H9 (cell line): ENCODE measurements at regions not wholly inside any gene's neighbourhood (a gene's known extent, or its start where the extent isn't known, plus 50 kb on each side); places are given as distances from the start of the nearest gene placed in this dataset.

Source experiments
- DNase-seq: peaks from one replicate; pipeline ENCODE4 v3.0.0-alpha.2; 2017
- H2AFZ ChIP-seq: one replicate; pipeline ENCODE4 v1.6.1; 2013; ENCODE audit warnings: mild to moderate bottlenecking, low read length, control low read depth, moderate library complexity
- H2AK5ac ChIP-seq: 2 replicates; pipeline ENCODE4 v1.6.1; 2013; ENCODE audit warnings: low read length, control low read depth, mixed read lengths; ENCODE audit not compliant: insufficient read length
- H2BK120ac ChIP-seq: one replicate; pipeline ENCODE4 v1.6.1; 2013; ENCODE audit warnings: low read depth, mild to moderate bottlenecking, low read length, control low read depth, inconsistent platforms; ENCODE audit not compliant: poor library complexity, severe bottlenecking
- H2BK12ac ChIP-seq: 2 replicates; pipeline ENCODE4 v1.6.1; 2013; ENCODE audit warnings: low read length, control low read depth, mixed read lengths, low read depth; ENCODE audit not compliant: insufficient read length
- H2BK15ac ChIP-seq: 2 replicates; pipeline ENCODE4 v1.6.1; 2013; ENCODE audit warnings: low read depth, low read length, control low read depth
- H2BK20ac ChIP-seq: one replicate; pipeline ENCODE4 v1.6.1; 2013; ENCODE audit warnings: low read depth, mild to moderate bottlenecking, low read length, control low read depth, inconsistent platforms; ENCODE audit not compliant: poor library complexity, severe bottlenecking
- H2BK5ac ChIP-seq: 2 replicates; pipeline ENCODE4 v1.6.1; 2013; ENCODE audit warnings: low read length, control low read depth, mixed read lengths; ENCODE audit not compliant: insufficient read length
- H3K14ac ChIP-seq: 2 replicates; pipeline ENCODE4 v1.6.1; 2013; ENCODE audit warnings: low read length, control low read depth; ENCODE audit not compliant: insufficient read depth
- H3K18ac ChIP-seq: 2 replicates; pipeline ENCODE4 v1.6.1; 2013; ENCODE audit warnings: low read depth, mild to moderate bottlenecking, mixed read lengths, low read length, control low read depth; ENCODE audit not compliant: insufficient read length
- H3K23ac ChIP-seq: 2 replicates; pipeline ENCODE4 v1.6.1; 2013; ENCODE audit warnings: low read length, control low read depth, mixed read lengths, low read depth; ENCODE audit not compliant: insufficient read length
- H3K23me2 ChIP-seq: 2 replicates; pipeline ENCODE4 v1.6.1; 2013; ENCODE audit warnings: low read depth, mild to moderate bottlenecking, mixed read lengths, low read length, control low read depth; ENCODE audit not compliant: insufficient read length, poor library complexity, severe bottlenecking
- H3K27ac ChIP-seq: 2 replicates; pipeline ENCODE4 v1.5.1; 2013; ENCODE audit warnings: low read length, control low read depth, mixed read lengths, low read depth; ENCODE audit not compliant: insufficient read length
- H3K27me3 ChIP-seq: 2 replicates; pipeline ENCODE4 v1.6.1; 2013; ENCODE audit warnings: low read length, control low read depth, inconsistent platforms; ENCODE audit not compliant: insufficient read depth
- H3K4ac ChIP-seq: 2 replicates; pipeline ENCODE4 v1.6.1; 2013; ENCODE audit warnings: low read depth, mild to moderate bottlenecking, control low read depth, inconsistent platforms, low read length, moderate library complexity
- H3K4me1 ChIP-seq: 2 replicates; pipeline ENCODE4 v1.6.1; 2013; ENCODE audit warnings: low read length, control low read depth, inconsistent platforms; ENCODE audit not compliant: insufficient read depth
- H3K4me2 ChIP-seq: 2 replicates; pipeline ENCODE4 v1.6.1; 2013; ENCODE audit warnings: low read length, control low read depth, mixed read lengths; ENCODE audit not compliant: insufficient read length, insufficient read depth
- H3K56ac ChIP-seq: 2 replicates; pipeline ENCODE4 v1.6.1; 2013; ENCODE audit warnings: low read depth, mild to moderate bottlenecking, mixed read lengths, low read length, control low read depth; ENCODE audit not compliant: insufficient read length
- H3K79me1 ChIP-seq: 2 replicates; pipeline ENCODE4 v1.6.1; 2013; ENCODE audit warnings: low read depth, mild to moderate bottlenecking, moderate library complexity, low read length, control low read depth, inconsistent platforms; ENCODE audit not compliant: insufficient read depth, poor library complexity, severe bottlenecking
- H3K79me2 ChIP-seq: 2 replicates; pipeline ENCODE4 v1.6.1; 2013; ENCODE audit warnings: low read length, control low read depth, inconsistent platforms; ENCODE audit not compliant: insufficient read depth
- H3K9ac ChIP-seq: 2 replicates; pipeline ENCODE4 v1.6.1; 2013; ENCODE audit warnings: low read length, control low read depth, mixed read lengths; ENCODE audit not compliant: insufficient read length; ENCODE audit errors: extremely low read depth
- H3K9me3 ChIP-seq: one replicate; pipeline ENCODE4 v1.6.1; 2013; ENCODE audit warnings: low read depth, low read length, inconsistent platforms; ENCODE audit not compliant: control insufficient read depth
- H3T11ph ChIP-seq: one replicate; pipeline ENCODE4 v1.6.1; 2013; ENCODE audit warnings: mild to moderate bottlenecking, low read length, control low read depth, inconsistent platforms
- H4K20me1 ChIP-seq: one replicate; pipeline ENCODE4 v1.6.1; 2013; ENCODE audit not compliant: control insufficient read depth, insufficient read length, insufficient read depth
- H4K5ac ChIP-seq: 2 replicates; pipeline ENCODE4 v1.6.1; 2013; ENCODE audit warnings: low read depth, mild to moderate bottlenecking, mixed read lengths, low read length, control low read depth; ENCODE audit not compliant: insufficient read length
- H4K8ac ChIP-seq: replicated peaks from 2 replicates; pipeline ENCODE4 v1.6.1; 2013; ENCODE audit warnings: low read length, control low read depth, mixed read lengths, low read depth; ENCODE audit not compliant: insufficient read length
- H4K91ac ChIP-seq: 2 replicates; pipeline ENCODE4 v1.6.1; 2013; ENCODE audit warnings: low read depth, mild to moderate bottlenecking, moderate library complexity, mixed read lengths, low read length, control low read depth; ENCODE audit not compliant: insufficient read length
- H3K27ac Mint-ChIP-seq, 3 experiments: 2 replicates in 2 of 3; 3 replicates in 1 of 3; pipeline ENCODE4 v1.8.0; 2020 to 2021; ENCODE audit warnings: mixed read lengths in 3 of 3, mild to moderate bottlenecking in 1 of 3, moderate library complexity in 1 of 3
- H3K27me3 Mint-ChIP-seq: 2 replicates; pipeline ENCODE4 v1.8.0; 2021; ENCODE audit warnings: low read depth, mild to moderate bottlenecking, moderate library complexity, mixed read lengths
- H3K36me3 Mint-ChIP-seq, 3 experiments: 2 replicates in 2 of 3; 3 replicates in 1 of 3; pipeline ENCODE4 v1.8.0; 2020 to 2021; ENCODE audit warnings: low read depth in 3 of 3, mixed read lengths in 3 of 3; ENCODE audit not compliant: insufficient read depth in 1 of 3
- H3K4me1 Mint-ChIP-seq, 2 experiments: 2 replicates each; pipeline ENCODE4 v1.8.0; 2020; ENCODE audit warnings: mixed read lengths in 2 of 2
- H3K4me3 Mint-ChIP-seq, 2 experiments: 2 replicates in 1 of 2; 3 replicates in 1 of 2; pipeline ENCODE4 v1.8.0; 2020 to 2021; ENCODE audit warnings: mild to moderate bottlenecking in 2 of 2, mixed read lengths in 2 of 2, moderate library complexity in 1 of 2
- H3K9me3 Mint-ChIP-seq, 2 experiments: 2 replicates in 1 of 2; 3 replicates in 1 of 2; pipeline ENCODE4 v1.8.0; 2020; ENCODE audit warnings: mild to moderate bottlenecking in 2 of 2, mixed read lengths in 2 of 2, moderate library complexity in 1 of 2
- TF ChIP-seq, protein P1 (sequence below): fragments of 200-600 bp; sonication (generic); conservative IDR thresholded peaks from 3 replicates; pipeline ENCODE4 v1.8.0; 2021; ENCODE audit warnings: antibody characterized with exemption, mild to moderate bottlenecking

DNA sequence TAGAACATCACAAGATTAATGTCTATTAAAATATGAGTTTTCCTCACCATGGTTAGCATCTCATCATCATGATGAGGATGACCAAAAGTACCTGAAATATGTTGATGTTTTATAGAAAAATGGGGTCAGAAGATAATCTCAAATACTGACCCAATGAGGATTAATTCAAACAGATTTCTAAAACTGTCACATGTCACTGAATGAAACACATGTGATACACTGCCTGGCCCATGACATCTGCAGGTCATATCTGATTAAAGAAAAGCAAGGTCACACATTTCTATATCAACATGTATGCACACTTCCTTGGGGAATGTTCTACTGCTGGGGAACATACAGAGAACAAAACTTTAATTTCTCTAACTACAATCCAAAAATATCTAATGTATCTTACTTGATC lies 470.6 kb upstream of the ADGRL2 start:
- no peak overlapping the region for H3K4ac ChIP-seq

More for the DNA sequence above, 470.6 kb upstream of the ADGRL2 start:
- Histone ChIP-seq H3K18ac (no peak overlapping the region), H3K23me2 (no peaks in the 10 kb centered on the region), H2AFZ (no peak overlapping the region), H2BK12ac (no peak overlapping the region), H3K79me2 (no peaks in the 10 kb centered on the region), H3K14ac (no peak overlapping the region), H3K27ac (no peak overlapping the region), H3K4me2 (no peak overlapping the region), H2BK15ac (no peak overlapping the region), H2BK120ac (no peak overlapping the region), H3K23ac (no peak overlapping the region), H3K56ac (no peak overlapping the region), H4K91ac (no peak overlapping the region), H2BK20ac (no peak overlapping the region), H3K9ac (no peak overlapping the region), H4K20me1 (no peaks in the 10 kb centered on the region), H3K9me3 (no peaks in the 10 kb centered on the region), H3T11ph (no peak overlapping the region), H3K4me1 (no peaks in the 10 kb centered on the region), H2BK5ac (no peak overlapping the region), H4K8ac (no peak overlapping the region), H2AK5ac (no peak overlapping the region), H3K79me1 (no peaks in the 10 kb centered on the region), H4K5ac (no peak overlapping the region), H3K27me3 (no peaks in the 10 kb centered on the region)
- TF ChIP-seq, protein P1, sequence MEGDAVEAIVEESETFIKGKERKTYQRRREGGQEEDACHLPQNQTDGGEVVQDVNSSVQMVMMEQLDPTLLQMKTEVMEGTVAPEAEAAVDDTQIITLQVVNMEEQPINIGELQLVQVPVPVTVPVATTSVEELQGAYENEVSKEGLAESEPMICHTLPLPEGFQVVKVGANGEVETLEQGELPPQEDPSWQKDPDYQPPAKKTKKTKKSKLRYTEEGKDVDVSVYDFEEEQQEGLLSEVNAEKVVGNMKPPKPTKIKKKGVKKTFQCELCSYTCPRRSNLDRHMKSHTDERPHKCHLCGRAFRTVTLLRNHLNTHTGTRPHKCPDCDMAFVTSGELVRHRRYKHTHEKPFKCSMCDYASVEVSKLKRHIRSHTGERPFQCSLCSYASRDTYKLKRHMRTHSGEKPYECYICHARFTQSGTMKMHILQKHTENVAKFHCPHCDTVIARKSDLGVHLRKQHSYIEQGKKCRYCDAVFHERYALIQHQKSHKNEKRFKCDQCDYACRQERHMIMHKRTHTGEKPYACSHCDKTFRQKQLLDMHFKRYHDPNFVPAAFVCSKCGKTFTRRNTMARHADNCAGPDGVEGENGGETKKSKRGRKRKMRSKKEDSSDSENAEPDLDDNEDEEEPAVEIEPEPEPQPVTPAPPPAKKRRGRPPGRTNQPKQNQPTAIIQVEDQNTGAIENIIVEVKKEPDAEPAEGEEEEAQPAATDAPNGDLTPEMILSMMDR = no peak
- no peak for DNase-seq
- no peak overlapping the region for H3K27ac Mint-ChIP-seq
- no peaks in the 10 kb centered on the region for H3K36me3 Mint-ChIP-seq
- no peaks in the 10 kb centered on the region for H3K27me3 Mint-ChIP-seq
- peaks cover 26 to 30% of the 10 kb centered on the region in 2 experiments for H3K4me1 Mint-ChIP-seq
- H3K9me3 Mint-ChIP-seq = no peaks in the 10 kb centered on the region
- H3K4me3 Mint-ChIP-seq = no peak overlapping the region
